Prostate gland (tissue), 2 donors: ENCODE measurements at regions not wholly inside any gene's neighbourhood (a gene's known extent, or its start where the extent isn't known, plus 50 kb on each side); places are given as distances from the start of the nearest gene placed in this dataset.

Experiments used
- DNase-seq: peaks from one replicate; pipeline ENCODE4 v3.0.0-alpha.2; 2019; ENCODE audit warnings: low spot score
- H3K27ac ChIP-seq, 2 donors: fragments of 200-600 bp; sonication (generic); 2 replicates each; pipeline ENCODE4 v1.5.1; 2017 to 2019
- H3K27me3 ChIP-seq: fragments of 200-600 bp; sonication (generic); replicated peaks from 2 replicates; pipeline ENCODE4 v1.5.1; 2019; ENCODE audit not compliant: insufficient read depth
- H3K36me3 ChIP-seq, 2 donors: fragments of 200-600 bp; sonication (generic); 1 replicate in 1 of 2; 2 replicates in 1 of 2; pipeline versions ENCODE4 v1.5.1 to v1.8.1; 2017 to 2019
- H3K4me1 ChIP-seq: fragments of 200-600 bp; sonication (generic); replicated peaks from 2 replicates; pipeline ENCODE4 v1.5.1; 2019
- H3K4me3 ChIP-seq, 2 donors: fragments of 200-600 bp; sonication (generic); 2 replicates each; pipeline ENCODE4 v1.5.1; 2017 to 2019
- H3K9me3 ChIP-seq: fragments of 200-600 bp; sonication (generic); 2 replicates; pipeline ENCODE4 v1.5.1; 2017
- CTCF ChIP-seq, 4 experiments: fragments of 200-600 bp in 2 of 4; fragments of 450-650 bp in 2 of 4; sonication (generic) in 2 of 4; IDR thresholded peaks; 1 replicate in 3 of 4; 2 replicates in 1 of 4; pipeline ENCODE4 v1.5.1; 2016 to 2019; ENCODE audit warnings: antibody characterized with exemption in 4 of 4, mild to moderate bottlenecking in 2 of 4, moderate library complexity in 2 of 4
- POLR2A ChIP-seq: fragments of 450-650 bp; IDR thresholded peaks from one replicate; pipeline ENCODE4 v1.6.1; 2016; ENCODE audit warnings: antibody characterized with exemption, mild to moderate bottlenecking
- POLR2AphosphoS5 ChIP-seq: sonication (generic); formaldehyde crosslinking; IDR thresholded peaks from one replicate; pipeline ENCODE4 v1.6.1; 2017; ENCODE audit warnings: antibody characterized with exemption
- WGBS: methylation state at CpG from one replicate; pipeline ENCODE4 v1.1.5; 2018; 5-methylcytosine and 5-hydroxymethylcytosine counted together
- intact Hi-C: fragments of 100-400 bp; cut with DNase I; formaldehyde crosslinking; loops from one replicate; pipeline ENCODE4 v1.14.2; 2022

DNA sequence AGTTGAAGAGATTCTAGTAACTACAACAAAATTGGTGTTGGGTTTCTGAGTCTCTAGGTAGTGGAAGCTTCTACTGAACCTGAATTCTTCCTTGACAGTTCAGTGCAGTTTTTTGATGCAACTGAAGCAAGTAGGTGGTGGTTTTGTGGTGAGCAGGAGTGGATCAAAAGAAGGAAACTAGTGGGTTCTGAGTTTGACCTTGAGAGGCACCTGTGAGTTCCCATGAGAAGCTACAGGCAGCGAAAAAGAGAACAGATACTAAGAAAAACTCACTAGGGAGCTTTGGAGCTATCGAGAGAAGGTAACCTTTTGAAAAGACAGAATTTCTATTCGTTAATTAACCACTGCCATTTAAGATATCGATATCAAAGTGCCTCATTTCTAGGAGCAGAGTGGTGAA lies 145.2 kb downstream of the PDHA2 start:
- Histone ChIP-seq H3K27me3 (peaks cover 2% of the 10 kb centered on the region), H3K27ac (no peak overlapping the region), H3K36me3 (no peaks in the 10 kb centered on the region), H3K4me3 (no peak overlapping the region), H3K4me1 (no peaks in the 10 kb centered on the region), H3K9me3 (no peaks in the 10 kb centered on the region)
- no peak for TF ChIP-seq POLR2A
- no peak for TF ChIP-seq CTCF (IDR thresholded peaks at IDR 0.05)
- no peak for TF ChIP-seq POLR2AphosphoS5
- intact Hi-C loops, result no loop called here
- DNase-seq, result no peak
- 91% methylated on average over 4 of the region's 4 CpGs for WGBS

DNA sequence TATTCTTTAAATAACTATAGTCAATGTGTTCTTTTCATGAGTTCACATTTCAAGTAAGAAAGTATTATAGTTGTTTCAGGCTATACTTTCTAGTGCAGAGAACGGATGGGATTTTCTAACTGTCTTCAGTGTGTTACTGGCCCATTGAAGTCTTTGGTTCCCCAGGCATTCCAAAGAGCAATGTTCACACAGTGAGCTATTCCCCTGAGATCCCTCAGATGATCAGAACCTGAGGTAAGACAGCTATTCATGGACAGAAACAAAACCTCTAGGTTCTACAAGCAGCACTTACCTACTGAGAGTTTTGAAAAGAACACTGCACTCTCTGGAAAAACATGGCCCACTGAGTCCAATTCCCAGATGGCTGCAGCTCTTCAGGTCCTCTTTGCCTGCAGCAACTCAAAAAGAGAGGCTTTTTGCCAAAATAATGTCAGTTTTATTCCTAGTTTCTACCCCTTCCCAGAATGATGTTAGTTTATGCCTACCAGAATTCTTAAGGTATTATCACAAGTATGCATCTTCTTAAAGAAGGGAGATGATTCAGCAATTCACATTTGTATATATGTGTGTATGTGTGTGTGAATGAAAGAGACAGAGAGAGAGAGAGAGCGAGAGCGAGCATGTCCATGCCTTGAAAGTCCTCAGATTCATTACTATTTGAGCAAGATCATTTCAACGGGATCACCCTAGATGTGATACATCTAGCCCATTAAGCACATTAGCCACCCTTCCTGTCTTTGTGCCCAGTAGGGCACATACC lies 146.1 kb downstream of the PDHA2 start:
- Histone ChIP-seq H3K4me3 (no peak overlapping the region), H3K9me3 (no peaks in the 10 kb centered on the region), H3K27ac (no peak overlapping the region), H3K4me1 (no peaks in the 10 kb centered on the region), H3K27me3 (peaks cover 2% of the 10 kb centered on the region), H3K36me3 (no peaks in the 10 kb centered on the region)
- WGBS, result 92% methylated on average over 4 of the region's 4 CpGs
- intact Hi-C loops, result no loop called here
- DNase-seq, result no peak
- TF ChIP-seq CTCF (IDR thresholded peaks at IDR 0.05) (no peak), POLR2A (no peak), POLR2AphosphoS5 (no peak)

DNA sequence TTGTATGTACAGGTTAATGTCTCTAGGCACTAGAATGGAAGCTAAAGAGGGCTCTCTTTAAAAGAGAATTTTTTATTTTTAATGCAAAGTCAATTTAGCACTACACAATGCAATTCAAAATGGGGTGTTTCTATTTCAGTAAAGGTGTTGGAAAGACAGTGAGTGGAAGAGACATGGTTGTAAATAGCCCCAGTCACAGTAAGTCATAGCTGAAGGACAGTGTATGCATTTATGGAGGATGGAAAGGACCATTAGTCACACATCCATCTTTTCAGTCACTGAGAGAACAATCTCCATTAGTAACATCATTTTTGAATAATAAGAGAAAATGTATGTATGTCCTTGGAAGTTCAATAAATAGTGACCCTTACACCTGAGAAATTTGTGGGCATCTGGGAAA lies 148.0 kb downstream of the PDHA2 start:
- Histone ChIP-seq H3K36me3 (no peaks in the 10 kb centered on the region), H3K27me3 (no peaks in the 10 kb centered on the region), H3K9me3 (no peaks in the 10 kb centered on the region), H3K27ac (no peak overlapping the region), H3K4me3 (no peak overlapping the region), H3K4me1 (no peaks in the 10 kb centered on the region)
- DNase-seq, result no peak
- TF ChIP-seq POLR2AphosphoS5, result no peak
- TF ChIP-seq CTCF (IDR thresholded peaks at IDR 0.05), result no peak
- TF ChIP-seq POLR2A, result no peak
- intact Hi-C loops, result no loop called here

DNA sequence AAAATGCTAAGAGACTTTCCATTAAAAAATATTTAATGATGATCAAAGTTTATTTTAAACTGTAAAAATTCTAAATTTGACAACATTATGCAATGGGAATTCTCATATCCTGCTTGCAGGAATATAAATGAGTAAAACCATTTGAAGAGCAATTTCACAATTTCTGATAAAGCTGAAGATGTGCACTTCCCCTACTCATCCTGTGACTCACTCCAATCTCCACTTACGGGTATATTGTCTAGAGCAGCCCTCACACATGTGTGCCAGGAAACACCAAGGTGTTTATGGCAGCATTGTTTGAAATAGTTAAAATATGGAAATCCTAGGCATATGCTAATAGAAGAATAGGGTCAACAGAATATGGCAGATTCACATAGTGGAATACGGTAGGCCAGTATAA lies 158.4 kb downstream of the PDHA2 start:
- no peak for TF ChIP-seq CTCF (IDR thresholded peaks at IDR 0.05)
- TF ChIP-seq POLR2A, result no peak
- intact Hi-C loops, result no loop called here
- Histone ChIP-seq H3K36me3 (no peaks in the 10 kb centered on the region), H3K27me3 (no peaks in the 10 kb centered on the region), H3K9me3 (no peaks in the 10 kb centered on the region), H3K4me1 (no peaks in the 10 kb centered on the region), H3K4me3 (no peak overlapping the region), H3K27ac (no peak overlapping the region)
- no peak for DNase-seq
- 85% methylated on average over 2 of the region's 2 CpGs for WGBS

DNA sequence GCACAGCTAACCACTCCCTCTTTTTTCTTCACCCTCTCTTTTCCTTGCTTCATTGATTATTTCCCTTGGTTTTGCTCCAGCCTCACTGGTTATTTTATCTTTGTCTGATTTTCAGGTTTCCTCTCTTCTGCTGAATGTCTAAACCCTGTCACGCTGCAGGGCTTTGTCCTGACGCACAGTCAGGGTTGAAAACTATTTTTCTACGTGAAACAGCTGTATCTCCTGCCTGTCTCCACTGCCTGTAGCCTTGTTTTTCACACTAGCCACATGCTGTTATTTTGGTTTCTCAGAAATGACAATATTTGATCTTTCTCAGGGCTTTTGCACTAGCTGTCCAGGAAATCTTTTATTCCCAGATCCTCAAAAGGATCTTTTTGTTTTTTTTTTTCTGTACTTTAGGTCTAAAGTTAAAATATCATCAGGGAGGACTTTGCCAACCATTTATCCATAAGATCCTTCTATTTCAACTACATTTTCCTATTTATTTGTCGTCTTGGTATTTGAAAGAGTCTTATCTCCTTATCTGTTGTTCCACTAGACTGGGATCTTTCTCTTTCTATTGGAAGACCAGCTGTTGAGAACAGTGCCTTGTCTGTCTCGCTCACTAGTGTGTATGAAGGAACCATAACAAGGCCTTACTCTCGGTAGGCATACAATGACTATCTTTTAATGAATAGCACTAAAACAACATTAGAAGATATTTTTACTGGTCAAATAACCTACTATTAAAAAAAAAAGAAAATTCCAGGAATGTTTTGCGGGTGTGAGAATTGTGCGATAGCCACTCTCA lies 164.3 kb downstream of the PDHA2 start:
- Histone ChIP-seq H3K36me3 (no peaks in the 10 kb centered on the region), H3K27ac (no peak overlapping the region), H3K27me3 (peaks cover 3% of the 10 kb centered on the region), H3K4me1 (no peaks in the 10 kb centered on the region), H3K9me3 (no peaks in the 10 kb centered on the region), H3K4me3 (no peak overlapping the region)
- no peak for TF ChIP-seq CTCF (IDR thresholded peaks at IDR 0.05)
- no peak for TF ChIP-seq POLR2A
- no peak for TF ChIP-seq POLR2AphosphoS5
- intact Hi-C loops, result no loop called here
- WGBS, result 59% methylated on average over 8 of the region's 8 CpGs
- no peak for DNase-seq
